K562 (cell line): ENCODE measurements at regions not wholly inside any gene's neighbourhood (a gene's known extent, or its start where the extent isn't known, plus 50 kb on each side); places are given as distances from the start of the nearest gene placed in this dataset.

Source experiments
- ATAC-seq: fragments of 200-7000 bp; cut with Tn5 transposase; 3 replicates; pipeline ENCODE4 v1.9.1; 2020; ENCODE audit warnings: moderate library complexity
- BruUV-seq: library from RNA; stranded (reverse); fragments of 400-500 nt; replicated peaks from 2 replicates; lab custom pipeline; 2021; lab: Mats Ljungman, UMichigan
- CTCF ChIA-PET: fragments of 300-600 bp; formaldehyde crosslinking; extraction: SDS; loops from one replicate; lab custom pipeline; 2021; ENCODE audit warnings: low intra/inter-chr PET ratio; lab: Yijun Ruan, JAX
- POLR2A ChIA-PET: fragments of 300-600, 350-650 bp; sonication (Branson Sonifier 250); formaldehyde crosslinking; extraction: SDS; loops from one replicate; lab custom pipeline; 2021; ENCODE audit warnings: antibody characterized with exemption, inconsistent platforms; lab: Yijun Ruan, JAX
- DNase-seq, 4 experiments: peaks; one replicate each; pipeline versions ENCODE4 v3.0.0 to v3.0.0-alpha.2; 2011 to 2018; ENCODE audit warnings: low spot score in 3 of 4, mixed read lengths in 3 of 4; ENCODE audit errors: extremely low read depth in 1 of 4
- FAIRE-seq: peaks from 2 replicates; lab custom pipeline; 2011; peaks lifted over from hg19 to GRCh38; lab: Jason Lieb, UNC
- H2AFZ ChIP-seq: 2 replicates; pipeline ENCODE4 v1.6.0; 2011; ENCODE audit warnings: low read depth, low read length, control low read depth, inconsistent platforms
- H3K27ac ChIP-seq: fragments of 200-600 bp; 3 replicates; pipeline ENCODE4 v1.8.0; 2011; ENCODE audit warnings: low read depth, mild to moderate bottlenecking, control low read depth, inconsistent platforms, low read length, moderate library complexity, mixed read lengths; ENCODE audit errors: extremely low read depth
- H3K27me3 ChIP-seq, 2 experiments: fragments of 300-600 bp in 1 of 2; 2 replicates in 1 of 2; 3 replicates in 1 of 2; pipeline versions ENCODE4 v1.6.0 to v1.8.0; 2011; ENCODE audit warnings: inconsistent platforms in 2 of 2, low read length in 2 of 2, mild to moderate bottlenecking in 1 of 2, mixed read lengths in 1 of 2, moderate library complexity in 1 of 2; ENCODE audit not compliant: control insufficient read depth in 2 of 2, insufficient read depth in 2 of 2
- H3K36me3 ChIP-seq: fragments of 300-600 bp; 3 replicates; pipeline ENCODE4 v1.8.0; 2011; ENCODE audit warnings: mild to moderate bottlenecking, low read length, inconsistent platforms; ENCODE audit not compliant: control insufficient read depth, insufficient read depth
- H3K4me1 ChIP-seq, 2 experiments: fragments of 200-600 bp in 1 of 2; replicated peaks in 1 of 2; 2 replicates in 1 of 2; 3 replicates in 1 of 2; pipeline versions ENCODE4 v1.5.1 to v1.8.0; 2011; ENCODE audit warnings: inconsistent platforms in 2 of 2, low read length in 2 of 2, mild to moderate bottlenecking in 1 of 2, mixed read lengths in 1 of 2, moderate library complexity in 1 of 2; ENCODE audit not compliant: control insufficient read depth in 2 of 2, insufficient read depth in 2 of 2
- H3K4me2 ChIP-seq: 2 replicates; pipeline ENCODE4 v1.6.1; 2011; ENCODE audit warnings: low read length, control low read depth, inconsistent platforms, mixed read lengths; ENCODE audit not compliant: insufficient read depth
- H3K4me3 ChIP-seq: fragments of 200-600 bp; sonication (generic), shearing (Covaris generic); 2 replicates; pipeline ENCODE4 v1.5.1; 2016; ENCODE audit warnings: control low read depth, inconsistent platforms
- H3K79me2 ChIP-seq: fragments of 200-600 bp; 3 replicates; pipeline ENCODE4 v1.8.0; 2011; ENCODE audit warnings: low read length, inconsistent platforms; ENCODE audit not compliant: control insufficient read depth, insufficient read depth
- H3K9ac ChIP-seq, 2 experiments: 2 replicates each; pipeline versions ENCODE4 v1.6.0 to v1.6.1; 2011; ENCODE audit warnings: low read depth in 2 of 2, low read length in 2 of 2, control low read depth in 1 of 2, inconsistent platforms in 1 of 2, mild to moderate bottlenecking in 1 of 2, mixed read lengths in 1 of 2; ENCODE audit not compliant: insufficient read depth in 1 of 2
- H3K9me1 ChIP-seq: one replicate; pipeline ENCODE4 v1.6.0; 2011; ENCODE audit warnings: inconsistent platforms, mild to moderate bottlenecking, low read length, moderate library complexity; ENCODE audit not compliant: control insufficient read depth, insufficient read depth
- H3K9me3 ChIP-seq: replicated peaks from 2 replicates; pipeline ENCODE4 v1.5.1; 2011; ENCODE audit warnings: low read depth, low read length, inconsistent platforms; ENCODE audit not compliant: control insufficient read depth, insufficient read depth
- H4K20me1 ChIP-seq: replicated peaks from 2 replicates; pipeline ENCODE4 v1.6.1; 2011; ENCODE audit warnings: low read length, inconsistent platforms, mixed read lengths; ENCODE audit not compliant: control insufficient read depth, insufficient read depth
- BRF2 ChIP-seq: IDR thresholded peaks from 3 replicates; pipeline ENCODE4 v1.6.1; 2011; ENCODE audit warnings: borderline replicate concordance, mild to moderate bottlenecking; ENCODE audit not compliant: insufficient read length, insufficient read depth
- HDAC6 ChIP-seq: IDR thresholded peaks from 2 replicates; pipeline ENCODE4 v1.6.1; 2012; ENCODE audit warnings: low read depth, mild to moderate bottlenecking, control low read depth, inconsistent platforms, low read length, moderate library complexity
- NFE2 ChIP-seq: IDR thresholded peaks from 2 replicates; pipeline ENCODE4 v1.6.1; 2014; ENCODE audit warnings: antibody characterized with exemption, low read depth
- NR4A1 ChIP-seq, 2 experiments: fragments of 250-450 bp in 1 of 2; fragments of 450-650 bp in 1 of 2; sonication (Bioruptor Pico) in 1 of 2; IDR thresholded peaks; 2 replicates each; pipeline versions ENCODE4 v1.4.0 to v1.6.1; 2016 to 2020; ENCODE audit warnings: mild to moderate bottlenecking in 2 of 2, missing compliant biosample characterization in 1 of 2, missing genetic modification characterization in 1 of 2, moderate library complexity in 1 of 2
- PURB ChIP-seq: sonication (generic); formaldehyde crosslinking; IDR thresholded peaks from 2 replicates; pipeline ENCODE4 v1.9.0; 2021; ENCODE audit warnings: low read depth, mild to moderate bottlenecking, missing genetic modification reagents
- PYGO2 ChIP-seq: fragments of 450-650 bp; IDR thresholded peaks from 2 replicates; pipeline ENCODE4 v1.6.1; 2016; ENCODE audit warnings: mild to moderate bottlenecking, missing genetic modification characterization, moderate library complexity, missing compliant biosample characterization
- SIN3A ChIP-seq, 2 experiments: fragments of 150-350 bp in 1 of 2; IDR thresholded peaks; 2 replicates each; pipeline ENCODE4 v1.6.1; 2011 to 2016; ENCODE audit warnings: borderline replicate concordance in 2 of 2, low read depth in 2 of 2, low read length in 2 of 2, mild to moderate bottlenecking in 2 of 2, moderate library complexity in 2 of 2; ENCODE audit not compliant: control insufficient read depth in 1 of 2
- SMARCE1 ChIP-seq: fragments of 450-650 bp; IDR thresholded peaks from 2 replicates; pipeline ENCODE4 v1.7.1; 2016; ENCODE audit warnings: mild to moderate bottlenecking
- WHSC1 ChIP-seq: IDR thresholded peaks from one replicate; pipeline ENCODE4 v1.6.1; 2012; ENCODE audit warnings: low read length, control low read depth, inconsistent platforms
- YBX1 ChIP-seq: fragments of 450-650 bp; IDR thresholded peaks from 2 replicates; pipeline ENCODE4 v1.7.1; 2016; ENCODE audit warnings: mild to moderate bottlenecking
- ZFPM2 ChIP-seq: fragments of 250-450 bp; sonication (Bioruptor Pico); IDR thresholded peaks from 2 replicates; pipeline ENCODE4 v1.5.1; 2022; ENCODE audit warnings: mild to moderate bottlenecking
- WGBS: fragments of 100-300 bp; shearing (Covaris generic); methylation state at CpG from one replicate; pipeline ENCODE4 v1.1.6; 2016; ENCODE audit warnings: low coverage, mixed read lengths; ENCODE audit not compliant: insufficient coverage; ENCODE audit errors: missing lambda C conversion rate; 5-methylcytosine and 5-hydroxymethylcytosine counted together
- in situ Hi-C: fragments of 300-500 bp; cut with MboI; formaldehyde crosslinking; loops from 4 replicates; pipeline ENCODE4 v1.15.0; 2018; ENCODE audit warnings: inconsistent platforms, mixed read lengths
- intact Hi-C: fragments of 100-400 bp; cut with micrococcal nuclease; formaldehyde crosslinking; loops from 2 replicates; pipeline ENCODE4 v1.14.2; 2022
- TF ChIP-seq, protein P1 (sequence below): fragments of 250-450 bp; sonication (Bioruptor Pico); IDR thresholded peaks from 2 replicates; pipeline ENCODE4 v1.5.0; 2020; ENCODE audit warnings: mild to moderate bottlenecking

- TF ChIP-seq SIN3A (IDR thresholded peaks at IDR 0.05; ENCODE audit: borderline replicate concordance in 2 of 2, control insufficient read depth in 1 of 2, low read depth in 2 of 2, low read length in 2 of 2) = no peak
- no peak for TF ChIP-seq YBX1
- TF ChIP-seq WHSC1 = no peak
- TF ChIP-seq SMARCE1 = no peak
- TF ChIP-seq, protein P1, sequence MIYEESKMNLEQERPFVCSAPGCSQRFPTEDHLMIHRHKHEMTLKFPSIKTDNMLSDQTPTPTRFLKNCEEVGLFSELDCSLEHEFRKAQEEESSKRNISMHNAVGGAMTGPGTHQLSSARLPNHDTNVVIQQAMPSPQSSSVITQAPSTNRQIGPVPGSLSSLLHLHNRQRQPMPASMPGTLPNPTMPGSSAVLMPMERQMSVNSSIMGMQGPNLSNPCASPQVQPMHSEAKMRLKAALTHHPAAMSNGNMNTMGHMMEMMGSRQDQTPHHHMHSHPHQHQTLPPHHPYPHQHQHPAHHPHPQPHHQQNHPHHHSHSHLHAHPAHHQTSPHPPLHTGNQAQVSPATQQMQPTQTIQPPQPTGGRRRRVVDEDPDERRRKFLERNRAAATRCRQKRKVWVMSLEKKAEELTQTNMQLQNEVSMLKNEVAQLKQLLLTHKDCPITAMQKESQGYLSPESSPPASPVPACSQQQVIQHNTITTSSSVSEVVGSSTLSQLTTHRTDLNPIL (CRISPR knock-in tag) = no peak
- no peak for TF ChIP-seq PYGO2 (tag)
- TF ChIP-seq BRF2 = no peak
- no peak for TF ChIP-seq ZFPM2 (CRISPR knock-in tag)
- no peak for TF ChIP-seq NFE2
These were observed 1106.6 kb downstream of the VRK1 start (continued) for GRCh38 chr14:97903821-97904220.

DNA sequence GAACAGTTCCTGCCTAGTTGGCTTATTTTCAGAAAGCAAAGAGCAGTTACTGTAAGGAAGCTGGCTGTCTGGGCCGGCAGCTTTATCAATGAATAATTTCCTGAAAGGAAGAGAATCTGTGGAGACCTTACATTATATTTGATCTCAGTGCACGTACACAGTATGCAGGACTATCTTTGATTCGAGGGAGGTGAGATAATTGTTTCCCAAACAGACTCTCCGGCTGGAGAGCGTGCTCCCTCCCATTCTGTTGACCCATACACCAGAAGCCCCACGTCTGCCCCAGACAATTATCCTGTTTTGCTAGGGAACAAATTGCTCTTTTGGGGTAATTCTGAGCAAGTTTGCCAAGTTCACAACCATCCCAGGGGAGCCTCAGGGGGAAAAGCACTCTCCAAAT is 1115.0 kb downstream of the VRK1 start:
- H3K36me3 ChIP-seq = no peaks in the 10 kb centered on the region
- H3K27me3 ChIP-seq = no peaks in the 10 kb centered on the region
- H2AFZ ChIP-seq = no peak overlapping the region
- no peak overlapping the region for H3K4me2 ChIP-seq
- intact Hi-C loops (no loop called here), in situ Hi-C loops (no loop called here)
- H3K4me3 ChIP-seq = no peak overlapping the region
- H3K9ac ChIP-seq = no peak overlapping the region
- H3K4me1 ChIP-seq = no peaks in the 10 kb centered on the region
- no peak for ATAC-seq
- BruUV-seq = no TSS peak
- no peaks in the 10 kb centered on the region for H3K9me3 ChIP-seq
- ChIA-PET POLR2A (no interaction called here), CTCF (no interaction called here)
- no peak for FAIRE-seq
- no peaks in the 10 kb centered on the region for H4K20me1 ChIP-seq
- no peaks in the 10 kb centered on the region for H3K9me1 ChIP-seq
- no peak overlapping the region for H3K27ac ChIP-seq
- no peak for DNase-seq
- H3K79me2 ChIP-seq = no peaks in the 10 kb centered on the region
- WGBS = 0% methylated on average over 4 of the region's 6 CpGs
- TF ChIP-seq PURB (CRISPR knock-in tag) (no peak), HDAC6 (no peak), NR4A1 (CRISPR knock-in tag; IDR thresholded peaks at IDR 0.05) (no peak), NR4A1 (tag; IDR thresholded peaks at IDR 0.05) (no peak)
